HFF-Myc (cell line): ENCODE measurements at regions not wholly inside any gene's neighbourhood (a gene's known extent, or its start where the extent isn't known, plus 50 kb on each side); places are given as distances from the start of the nearest gene placed in this dataset.
A peak's percentile ranks its signal among the peaks of the same experiment; 100 is the strongest.

ENCODE experiments used
- DNase-seq: peaks from one replicate; pipeline ENCODE4 v3.0.0-alpha.2; 2011; ENCODE audit warnings: low read depth; ENCODE audit errors: extremely low read depth
- H3K4me3 ChIP-seq: replicated peaks from 2 replicates; pipeline ENCODE4 v1.5.1; 2011; ENCODE audit warnings: low read depth, mild to moderate bottlenecking, control low read depth, low read length
- TF ChIP-seq, protein P1 (sequence below): IDR thresholded peaks from 2 replicates; pipeline ENCODE4 v1.5.1; 2012; ENCODE audit warnings: mild to moderate bottlenecking, low read depth, low read length, control low read depth; ENCODE audit errors: missing control alignments

DNA sequence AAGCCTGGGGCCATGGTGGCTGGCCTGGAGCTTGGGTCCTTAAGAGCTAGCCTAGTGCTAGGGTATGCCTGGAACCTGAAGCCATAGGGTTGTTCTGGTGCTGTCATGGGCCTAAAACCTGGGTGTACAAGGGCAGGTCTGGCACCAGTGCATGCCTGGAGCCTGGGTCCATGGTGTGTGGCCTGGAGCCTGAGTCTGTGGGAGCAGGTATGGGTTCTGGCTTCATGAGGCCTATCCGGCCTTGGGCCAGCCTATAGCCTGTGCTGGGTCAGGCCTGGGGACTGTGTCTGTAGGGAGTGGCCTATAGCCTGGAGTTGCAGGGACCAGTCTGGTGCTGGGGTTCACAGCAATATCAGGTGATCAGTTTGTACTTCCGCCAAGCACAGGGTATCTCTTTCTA is 347.2 kb upstream of the MEF2C start:
- no peak for DNase-seq
- TF ChIP-seq, protein P1, sequence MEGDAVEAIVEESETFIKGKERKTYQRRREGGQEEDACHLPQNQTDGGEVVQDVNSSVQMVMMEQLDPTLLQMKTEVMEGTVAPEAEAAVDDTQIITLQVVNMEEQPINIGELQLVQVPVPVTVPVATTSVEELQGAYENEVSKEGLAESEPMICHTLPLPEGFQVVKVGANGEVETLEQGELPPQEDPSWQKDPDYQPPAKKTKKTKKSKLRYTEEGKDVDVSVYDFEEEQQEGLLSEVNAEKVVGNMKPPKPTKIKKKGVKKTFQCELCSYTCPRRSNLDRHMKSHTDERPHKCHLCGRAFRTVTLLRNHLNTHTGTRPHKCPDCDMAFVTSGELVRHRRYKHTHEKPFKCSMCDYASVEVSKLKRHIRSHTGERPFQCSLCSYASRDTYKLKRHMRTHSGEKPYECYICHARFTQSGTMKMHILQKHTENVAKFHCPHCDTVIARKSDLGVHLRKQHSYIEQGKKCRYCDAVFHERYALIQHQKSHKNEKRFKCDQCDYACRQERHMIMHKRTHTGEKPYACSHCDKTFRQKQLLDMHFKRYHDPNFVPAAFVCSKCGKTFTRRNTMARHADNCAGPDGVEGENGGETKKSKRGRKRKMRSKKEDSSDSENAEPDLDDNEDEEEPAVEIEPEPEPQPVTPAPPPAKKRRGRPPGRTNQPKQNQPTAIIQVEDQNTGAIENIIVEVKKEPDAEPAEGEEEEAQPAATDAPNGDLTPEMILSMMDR = no peak

DNA sequence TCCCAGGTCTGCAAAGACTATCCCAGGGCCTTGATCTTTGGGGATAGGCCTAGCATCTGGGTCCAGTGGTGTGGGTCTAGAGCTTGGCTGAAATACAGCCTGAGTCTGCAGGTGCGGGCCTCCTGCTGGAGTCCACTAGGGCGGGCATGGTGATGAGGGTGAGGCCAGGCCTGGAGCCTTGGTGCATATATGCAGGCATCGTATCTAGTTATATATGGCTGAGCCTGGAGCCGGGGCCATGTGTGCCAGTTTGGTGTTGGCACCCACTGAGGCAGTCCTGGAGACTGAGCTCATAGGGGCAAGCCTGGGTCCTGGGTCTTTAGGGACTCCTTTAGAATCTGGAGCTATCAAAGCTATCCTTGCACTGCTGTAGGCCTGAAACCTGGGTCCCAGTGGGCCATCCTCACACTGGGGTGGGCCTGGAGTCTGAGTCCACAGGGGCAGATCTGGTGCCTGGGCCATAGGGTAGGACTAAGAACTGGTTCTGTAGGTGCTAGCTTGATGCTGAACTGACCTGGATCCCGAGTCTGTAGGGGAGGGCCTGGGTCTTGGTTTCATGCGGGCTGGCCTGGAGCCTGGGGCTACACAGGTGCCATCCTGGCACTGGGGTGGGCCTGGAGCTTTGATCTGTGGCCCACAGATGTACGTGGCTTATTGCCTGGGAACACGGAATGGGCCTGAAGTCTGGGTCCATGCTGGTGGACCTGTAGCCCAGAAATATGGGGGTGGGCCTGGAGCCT is 346.5 kb upstream of the MEF2C start:
- DNase-seq = no peak
- no peak overlapping the region for H3K4me3 ChIP-seq
- TF ChIP-seq, protein P1 = no peak

More for the DNA sequence above, 347.2 kb upstream of the MEF2C start:
- H3K4me3 ChIP-seq = no peak overlapping the region

DNA sequence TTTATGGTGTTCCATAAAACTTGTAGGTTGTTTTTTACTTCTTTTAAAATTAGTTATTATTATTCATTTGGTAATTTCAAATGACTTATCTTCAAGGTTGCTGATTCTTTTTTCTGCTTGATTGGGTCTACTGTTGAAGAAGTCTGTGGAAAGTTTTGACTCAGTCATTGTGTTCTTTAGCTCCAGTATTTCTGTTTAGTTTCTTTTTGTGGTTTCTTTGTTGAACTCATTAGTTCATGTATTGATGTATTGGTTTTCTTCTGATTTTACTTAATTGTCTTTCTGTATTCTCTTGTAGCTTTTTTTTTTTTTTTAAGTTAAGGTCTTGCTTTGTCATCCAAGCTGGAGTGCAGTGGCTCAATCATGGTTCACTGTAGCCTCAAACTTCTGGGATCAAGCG is 345.4 kb upstream of the MEF2C start:
- TF ChIP-seq, protein P1 = no peak
- no peak overlapping the region for H3K4me3 ChIP-seq
- no peak for DNase-seq

DNA sequence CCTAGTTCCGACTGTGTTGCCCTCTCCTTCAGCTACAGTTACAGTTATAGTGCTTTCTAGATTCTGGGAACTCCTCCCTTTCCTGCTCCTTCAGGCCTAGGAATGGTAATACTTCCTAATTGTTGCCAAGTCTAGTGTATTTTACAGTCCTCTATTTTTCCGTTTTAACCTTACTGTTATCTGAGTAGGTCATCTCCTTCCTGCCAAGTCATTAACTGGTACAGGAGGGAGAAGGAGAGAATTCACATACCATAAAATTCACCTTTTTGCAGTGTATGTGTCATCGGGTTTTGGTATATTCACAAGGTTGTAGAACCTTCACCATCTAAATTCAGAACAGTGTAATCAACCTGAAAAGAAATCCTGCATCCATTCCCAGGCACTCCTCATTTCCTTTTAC is 335.4 kb upstream of the MEF2C start:
- no peak overlapping the region for H3K4me3 ChIP-seq
- DNase-seq = no peak
- TF ChIP-seq, protein P1 = no peak

DNA sequence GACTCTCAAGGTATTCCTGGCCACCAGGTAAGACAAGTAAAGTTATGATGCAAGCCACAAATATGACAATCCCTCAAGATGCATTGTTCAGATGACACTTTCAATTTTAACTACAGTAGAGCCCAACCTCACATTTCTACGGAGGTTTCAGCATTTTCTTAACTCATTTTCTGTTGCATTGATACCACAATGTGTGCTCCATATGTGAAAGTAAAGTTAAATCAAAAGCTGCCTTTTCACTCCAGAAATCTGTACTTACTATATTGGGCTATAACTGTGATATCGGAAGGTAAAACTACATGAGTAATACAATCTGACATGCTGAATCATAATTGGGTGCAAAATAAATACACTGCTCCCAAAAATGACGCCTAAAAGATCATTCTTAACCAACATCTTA is 333.6 kb upstream of the MEF2C start:
- TF ChIP-seq, protein P1 = no peak
- DNase-seq = no peak
- H3K4me3 ChIP-seq = no peak overlapping the region

DNA sequence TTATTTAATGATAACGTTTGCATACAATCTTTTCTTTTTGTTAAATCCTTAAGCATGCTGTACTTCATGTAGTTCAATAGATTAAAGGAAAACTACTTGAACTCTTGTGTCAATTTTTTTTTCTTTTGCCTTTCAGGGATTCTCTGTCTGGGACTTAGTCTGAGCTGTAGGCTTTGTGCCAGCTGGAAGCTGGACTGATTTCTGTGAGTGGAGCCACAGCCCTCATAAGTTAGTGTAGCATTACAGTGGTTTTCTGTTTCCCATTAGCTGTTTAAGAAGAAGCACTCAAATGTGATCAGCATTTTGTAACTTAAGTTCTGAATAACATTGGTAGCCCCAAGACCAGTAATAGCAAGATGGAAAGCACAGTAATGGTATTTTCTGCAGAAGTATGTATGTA is 330.6 kb upstream of the MEF2C start:
- H3K4me3 ChIP-seq = no peak overlapping the region
- TF ChIP-seq, protein P1 = no peak
- peak; percentile 47 for DNase-seq

DNA sequence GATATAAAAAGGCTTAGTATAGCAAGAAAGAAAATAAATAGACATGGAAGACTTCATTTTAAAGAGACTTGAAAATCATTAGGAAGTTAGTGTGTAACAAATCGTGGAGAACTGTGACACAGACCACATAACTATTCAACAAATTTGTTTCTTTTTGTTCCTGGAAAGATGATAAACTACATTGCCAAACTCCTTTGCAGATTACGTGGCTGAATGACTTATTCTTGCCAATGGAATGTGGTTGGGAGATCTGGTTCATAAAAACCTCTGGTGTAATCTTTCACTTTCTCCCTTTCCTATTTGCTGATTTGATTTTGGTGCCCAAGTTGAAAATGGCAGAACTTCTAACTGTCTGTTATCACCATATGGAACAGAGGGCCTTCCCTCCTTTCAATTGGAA is 328.9 kb upstream of the MEF2C start:
- TF ChIP-seq, protein P1 = no peak
- no peak for DNase-seq
- H3K4me3 ChIP-seq = no peak overlapping the region
